Erythroblast (primary cell): ENCODE measurements at regions not wholly inside any gene's neighbourhood (a gene's known extent, or its start where the extent isn't known, plus 50 kb on each side); places are given as distances from the start of the nearest gene placed in this dataset.

Experiments used
- GATA1 ChIP-seq: IDR thresholded peaks from 2 replicates; pipeline ENCODE4 v1.6.1; 2011; ENCODE audit warnings: low read depth, mild to moderate bottlenecking, control low read depth, low read length, moderate library complexity
- POLR2A ChIP-seq: IDR thresholded peaks from 2 replicates; pipeline ENCODE4 v1.6.1; 2011; ENCODE audit warnings: mild to moderate bottlenecking, low read length

DNA sequence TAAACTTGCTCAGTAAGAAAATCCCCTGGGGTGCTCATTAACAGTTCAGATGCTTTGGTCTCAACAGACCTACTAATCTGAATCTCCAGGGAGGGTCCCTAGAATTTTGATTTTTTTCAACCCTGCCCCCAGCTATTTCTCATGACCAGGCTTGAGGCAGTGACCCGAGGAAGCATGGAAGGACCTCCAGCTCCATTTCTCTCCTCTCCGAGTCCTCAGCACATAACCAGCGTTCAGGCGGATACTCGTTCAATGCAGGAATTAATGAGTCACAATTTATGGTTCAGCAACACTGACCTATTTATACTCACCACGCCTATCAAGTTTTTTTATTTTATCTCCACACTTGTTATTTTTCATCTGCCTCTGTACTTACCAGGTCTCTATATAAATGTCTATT lies 369.2 kb upstream of the CDH4 start:
- no peak for TF ChIP-seq POLR2A
- TF ChIP-seq GATA1, result no peak
